RWPE2 (cell line): ENCODE measurements at regions not wholly inside any gene's neighbourhood (a gene's known extent, or its start where the extent isn't known, plus 50 kb on each side); places are given as distances from the start of the nearest gene placed in this dataset.

Experiments
- ATAC-seq: fragments of 200-7000 bp; cut with Tn5 transposase; 3 replicates; pipeline ENCODE4 v1.9.1; 2021; ENCODE audit warnings: low read depth
- DNase-seq: peaks from one replicate; pipeline ENCODE4 v3.0.0-alpha.2; 2020; ENCODE audit warnings: low spot score
- H3K27ac ChIP-seq: fragments of 450-650 bp; 2 replicates; pipeline ENCODE4 v1.5.1; 2017; ENCODE audit warnings: mild to moderate bottlenecking; ENCODE audit not compliant: poor library complexity, severe bottlenecking
- H3K27me3 ChIP-seq: fragments of 250-450 bp; sonication (Bioruptor Pico); 2 replicates; pipeline ENCODE4 v1.5.1; 2021; ENCODE audit warnings: mild to moderate bottlenecking, moderate library complexity; ENCODE audit not compliant: insufficient read depth, poor library complexity, severe bottlenecking
- H3K36me3 ChIP-seq: fragments of 250-450 bp; sonication (Bioruptor Pico); 2 replicates; pipeline ENCODE4 v1.5.1; 2020; ENCODE audit warnings: low read depth, mild to moderate bottlenecking, moderate library complexity
- H3K4me1 ChIP-seq: fragments of 250-450 bp; sonication (Bioruptor Pico); 2 replicates; pipeline ENCODE4 v1.5.1; 2021; ENCODE audit warnings: mild to moderate bottlenecking, moderate library complexity; ENCODE audit not compliant: insufficient read depth, poor library complexity, severe bottlenecking
- H3K4me3 ChIP-seq: fragments of 250-450 bp; sonication (Bioruptor Pico); 2 replicates; pipeline ENCODE4 v1.5.1; 2021; ENCODE audit warnings: mild to moderate bottlenecking, moderate library complexity; ENCODE audit not compliant: severe bottlenecking
- H3K9me3 ChIP-seq: fragments of 250-450 bp; sonication (Bioruptor Pico); 2 replicates; pipeline ENCODE4 v1.5.1; 2021; ENCODE audit warnings: mild to moderate bottlenecking, moderate library complexity; ENCODE audit not compliant: severe bottlenecking
- CTCF ChIP-seq: fragments of 450-650 bp; IDR thresholded peaks from one replicate; pipeline ENCODE4 v1.5.1; 2017; ENCODE audit warnings: mild to moderate bottlenecking, moderate library complexity; ENCODE audit not compliant: poor library complexity, severe bottlenecking

- Histone ChIP-seq H3K4me3 (no peak overlapping the region), H3K9me3 (no peaks in the 10 kb centered on the region), H3K36me3 (no peaks in the 10 kb centered on the region), H3K27me3 (no peaks in the 10 kb centered on the region), H3K27ac (no peak overlapping the region), H3K4me1 (no peaks in the 10 kb centered on the region)
- DNase-seq: no peak
- ATAC-seq: no peak
- no peak for TF ChIP-seq CTCF
These were observed 342.4 kb upstream of the AJAP1 start for GRCh38 chr1:4312024-4312423.

- no peak overlapping the region for H3K4me3 ChIP-seq
- H3K9me3 ChIP-seq: no peaks in the 10 kb centered on the region
- ATAC-seq (no peak), DNase-seq (no peak)
- no peaks in the 10 kb centered on the region for H3K27me3 ChIP-seq
- TF ChIP-seq CTCF: no peak
- H3K4me1 ChIP-seq: no peaks in the 10 kb centered on the region
- no peaks in the 10 kb centered on the region for H3K36me3 ChIP-seq
- H3K27ac ChIP-seq: no peak overlapping the region
These were observed 339.2 kb upstream of the AJAP1 start for GRCh38 chr1:4315202-4315601.

- ATAC-seq: no peak
- H3K36me3 ChIP-seq: no peaks in the 10 kb centered on the region
- H3K4me1 ChIP-seq: no peaks in the 10 kb centered on the region
- H3K9me3 ChIP-seq: no peaks in the 10 kb centered on the region
- no peak for TF ChIP-seq CTCF
- no peaks in the 10 kb centered on the region for H3K27me3 ChIP-seq
- no peak for DNase-seq
- no peak overlapping the region for H3K27ac ChIP-seq
- H3K4me3 ChIP-seq: no peak overlapping the region
These were observed 337.2 kb upstream of the AJAP1 start for GRCh38 chr1:4317207-4317606.

GRCh38 chr1:4318720-4319119 lies 335.7 kb upstream of the AJAP1 start:
- no peak for TF ChIP-seq CTCF
- H3K36me3 ChIP-seq: no peaks in the 10 kb centered on the region
- no peaks in the 10 kb centered on the region for H3K9me3 ChIP-seq
- ATAC-seq: no peak
- no peak for DNase-seq
- H3K27ac ChIP-seq: no peak overlapping the region
- H3K4me1 ChIP-seq: no peaks in the 10 kb centered on the region
- H3K4me3 ChIP-seq: no peak overlapping the region
- H3K27me3 ChIP-seq: no peaks in the 10 kb centered on the region

- Histone ChIP-seq H3K36me3 (no peaks in the 10 kb centered on the region), H3K4me3 (no peak overlapping the region), H3K27me3 (no peaks in the 10 kb centered on the region), H3K9me3 (no peaks in the 10 kb centered on the region), H3K27ac (no peak overlapping the region), H3K4me1 (no peaks in the 10 kb centered on the region)
- DNase-seq (no peak), ATAC-seq (no peak)
- TF ChIP-seq CTCF: no peak
These were observed 334.9 kb upstream of the AJAP1 start for GRCh38 chr1:4319496-4319895.
